ENCODE measurements at regions not wholly inside any gene's neighbourhood (a gene's known extent, or its start where the extent isn't known, plus 50 kb on each side); places are given as distances from the start of the nearest gene placed in this dataset.

GRCh38 chr18:49678440-49678839, 116.6 kb downstream of the LIPG start:
- TF ChIP-seq CTCF (conservative IDR thresholded peaks at IDR 0.05; ENCODE audit: low read depth in 2 of 2) (no peak), EZH2phosphoT487 (IDR thresholded peaks at IDR 0.05; ENCODE audit: unreplicated experiment) (no peak), JUNB (IDR thresholded peaks at IDR 0.05; ENCODE audit: unreplicated experiment) (no peak), EZH2 (IDR thresholded peaks at IDR 0.05; ENCODE audit: low read depth, unreplicated experiment) (no peak), STAT1 (IDR thresholded peaks at IDR 0.05; ENCODE audit: unreplicated experiment) (no peak), POLR2AphosphoS5 (IDR thresholded peaks at IDR 0.05; ENCODE audit: low read depth) (no peak), CREB1 (CRISPR knock-in tag; IDR thresholded peaks at IDR 0.05; ENCODE audit: low read depth) (no peak), NANOG (IDR thresholded peaks at IDR 0.05; ENCODE audit: borderline replicate concordance) (no peak), REST (IDR thresholded peaks at IDR 0.05; ENCODE audit: unreplicated experiment) (no peak), ZNF331 (CRISPR knock-in tag; IDR thresholded peaks at IDR 0.05; ENCODE audit: low read depth) (no peak), ETS1 (IDR thresholded peaks at IDR 0.05) (no peak), ZNF462 (CRISPR knock-in tag; IDR thresholded peaks at IDR 0.05) (no peak), ZNF114 (CRISPR knock-in tag; IDR thresholded peaks at IDR 0.05) (no peak)

All from GM23338 (cell line).